Calu3 (cell line): ENCODE measurements at regions not wholly inside any gene's neighbourhood (a gene's known extent, or its start where the extent isn't known, plus 50 kb on each side); places are given as distances from the start of the nearest gene placed in this dataset.

Source experiments
- BruUV-seq: library from RNA; stranded (reverse); fragments of 400-500 nt; replicated peaks from 2 replicates; lab custom pipeline; 2021; lab: Mats Ljungman, UMichigan
- CTCF ChIA-PET: fragments of 300-600 bp; sonication (Branson Sonifier 250); formaldehyde crosslinking; loops from one replicate; lab custom pipeline; 2022; ENCODE audit warnings: antibody characterized with exemption; lab: Charles Lee
- DNase-seq: peaks from one replicate; pipeline ENCODE4 v3.0.0; 2022
- H3K27ac Mint-ChIP-seq: one replicate; pipeline ENCODE4 v1.8.0; 2022; ENCODE audit warnings: mixed read lengths; ENCODE audit not compliant: unreplicated experiment
- H3K27me3 Mint-ChIP-seq: one replicate; pipeline ENCODE4 v1.8.0; 2022; ENCODE audit warnings: mixed read lengths; ENCODE audit not compliant: unreplicated experiment
- H3K36me3 Mint-ChIP-seq: one replicate; pipeline ENCODE4 v1.8.0; 2022; ENCODE audit warnings: mild to moderate bottlenecking, moderate library complexity, mixed read lengths; ENCODE audit not compliant: insufficient read depth, unreplicated experiment
- H3K4me1 Mint-ChIP-seq: one replicate; pipeline ENCODE4 v1.8.0; 2022; ENCODE audit warnings: mild to moderate bottlenecking, low read depth, mixed read lengths; ENCODE audit not compliant: unreplicated experiment
- H3K4me3 Mint-ChIP-seq: one replicate; pipeline ENCODE4 v1.8.0; 2022; ENCODE audit warnings: mild to moderate bottlenecking, low read depth, moderate library complexity, mixed read lengths; ENCODE audit not compliant: unreplicated experiment
- H3K9me3 Mint-ChIP-seq: one replicate; pipeline ENCODE4 v1.8.0; 2022; ENCODE audit warnings: low read depth, mixed read lengths; ENCODE audit not compliant: unreplicated experiment
- CTCF ChIP-seq: fragments of 200-600 bp; IDR thresholded peaks from one replicate; pipeline ENCODE4 v1.8.0; 2022; ENCODE audit warnings: antibody characterized with exemption; ENCODE audit not compliant: unreplicated experiment
- intact Hi-C: fragments of 100-400 bp; cut with micrococcal nuclease; formaldehyde crosslinking; loops from one replicate; pipeline ENCODE4 v1.10.0; 2022; ENCODE audit not compliant: unreplicated experiment

- Mint-ChIP-seq H3K4me3 (no peak overlapping the region), H3K27ac (no peak overlapping the region), H3K27me3 (no peaks in the 10 kb centered on the region), H3K4me1 (no peaks in the 10 kb centered on the region), H3K9me3 (no peaks in the 10 kb centered on the region), H3K36me3 (no peaks in the 10 kb centered on the region)
- DNase-seq, result no peak
- intact Hi-C loops, result no loop called here
- CTCF ChIA-PET, result no interaction called here
- no TSS peak for BruUV-seq
- no peak for TF ChIP-seq CTCF
Measured at GRCh38 chr4:162509333-162509732, 345.5 kb upstream of the FSTL5 start.

GRCh38 chr4:162506253-162506652 lies 342.5 kb upstream of the FSTL5 start:
- no peak for TF ChIP-seq CTCF
- Mint-ChIP-seq H3K36me3 (no peaks in the 10 kb centered on the region), H3K9me3 (no peaks in the 10 kb centered on the region), H3K4me3 (no peak overlapping the region), H3K27me3 (no peaks in the 10 kb centered on the region), H3K4me1 (no peaks in the 10 kb centered on the region), H3K27ac (no peak overlapping the region)
- no peak for DNase-seq
- no TSS peak for BruUV-seq
- CTCF ChIA-PET, result no interaction called here
- intact Hi-C loops, result no loop called here

GRCh38 chr4:162503868-162504267 lies 340.1 kb upstream of the FSTL5 start:
- Mint-ChIP-seq H3K27me3 (no peaks in the 10 kb centered on the region), H3K27ac (no peak overlapping the region), H3K36me3 (no peaks in the 10 kb centered on the region), H3K4me1 (no peaks in the 10 kb centered on the region), H3K4me3 (no peak overlapping the region), H3K9me3 (no peaks in the 10 kb centered on the region)
- no peak for DNase-seq
- CTCF ChIA-PET, result no interaction called here
- intact Hi-C loops, result no loop called here
- no peak for TF ChIP-seq CTCF
- BruUV-seq, result no TSS peak

GRCh38 chr4:162502109-162502508 lies 338.3 kb upstream of the FSTL5 start:
- no peak for TF ChIP-seq CTCF
- H3K9me3 Mint-ChIP-seq, result no peaks in the 10 kb centered on the region
- intact Hi-C loops, result no loop called here
- BruUV-seq, result no TSS peak
- no peaks in the 10 kb centered on the region for H3K27me3 Mint-ChIP-seq
- CTCF ChIA-PET, result no interaction called here
- no peak overlapping the region for H3K4me3 Mint-ChIP-seq
- DNase-seq, result no peak
- no peak overlapping the region for H3K27ac Mint-ChIP-seq
- H3K4me1 Mint-ChIP-seq, result no peaks in the 10 kb centered on the region
- H3K36me3 Mint-ChIP-seq, result no peaks in the 10 kb centered on the region

GRCh38 chr4:162499478-162499877 lies 335.7 kb upstream of the FSTL5 start:
- no peaks in the 10 kb centered on the region for H3K4me1 Mint-ChIP-seq
- no peak overlapping the region for H3K4me3 Mint-ChIP-seq
- intact Hi-C loops, result no loop called here
- H3K27me3 Mint-ChIP-seq, result no peaks in the 10 kb centered on the region
- no TSS peak for BruUV-seq
- DNase-seq, result no peak
- CTCF ChIA-PET, result no interaction called here
- H3K36me3 Mint-ChIP-seq, result no peaks in the 10 kb centered on the region
- no peak overlapping the region for H3K27ac Mint-ChIP-seq
- no peak for TF ChIP-seq CTCF
- H3K9me3 Mint-ChIP-seq, result no peaks in the 10 kb centered on the region
